ENCODE measurements at regions not wholly inside any gene's neighbourhood (a gene's known extent, or its start where the extent isn't known, plus 50 kb on each side); places are given as distances from the start of the nearest gene placed in this dataset.

GRCh38 chr6:14957355-14958059 lies 288.4 kb upstream of the JARID2 start:
- H3K79me1 ChIP-seq (ENCODE audit: low read depth, low read length) = no peaks in the 10 kb centered on the region
- H2BK120ac ChIP-seq (ENCODE audit: low read depth, low read length) = no peak overlapping the region
- no peak overlapping the region for H3K4me2 ChIP-seq (ENCODE audit: insufficient read depth, low read length, poor library complexity, severe bottlenecking)
- H3K14ac ChIP-seq (ENCODE audit: low read length) = no peak overlapping the region
- H3K23ac ChIP-seq (ENCODE audit: low read depth, low read length, poor library complexity) = no peak overlapping the region
- H3K9me3 ChIP-seq (replicated peaks in 1 of 2; ENCODE audit: control insufficient read depth in 2 of 2, insufficient read depth in 1 of 2, low read depth in 1 of 2, low read length in 2 of 2) = peaks cover 0 to 2% of the 10 kb centered on the region in 2 donors
- no peak overlapping the region for H3K18ac ChIP-seq (ENCODE audit: low read length)
- H2AFZ ChIP-seq (ENCODE audit: low read length) = no peak overlapping the region
- no peak overlapping the region for H4K8ac ChIP-seq (ENCODE audit: low read depth, low read length)
- H3K36me3 ChIP-seq (replicated peaks in 1 of 2; ENCODE audit: control insufficient read depth in 2 of 2, insufficient read depth in 2 of 2, low read length in 2 of 2) = no peaks in the 10 kb centered on the region
- H3K4ac ChIP-seq (ENCODE audit: low read length) = no peak overlapping the region
- no peak overlapping the region for H3K4me3 ChIP-seq (ENCODE audit: low read length in 2 of 2)
- no peak overlapping the region for H3K9ac ChIP-seq (ENCODE audit: low read depth, low read length, poor library complexity)
- H3K4me1 ChIP-seq (ENCODE audit: control insufficient read depth in 2 of 2, insufficient read depth in 1 of 2, low read depth in 1 of 2, low read length in 2 of 2) = no peaks in the 10 kb centered on the region
- WGBS, 2 donors (ENCODE audit: extremely low coverage in 2 of 2, insufficient read length in 2 of 2, insufficient replicate concordance in 1 of 2) = no CpG with 5 or more reads among the region's 7 CpGs
- H3K27ac ChIP-seq (replicated peaks; ENCODE audit: low read length) = no peak overlapping the region
- H4K91ac ChIP-seq (ENCODE audit: low read depth, low read length, poor library complexity) = no peak overlapping the region
- H3K27me3 ChIP-seq (ENCODE audit: control insufficient read depth in 3 of 3, insufficient read depth in 3 of 3, low read depth in 1 of 3, low read length in 3 of 3) = no peaks in the 10 kb centered on the region
- H2BK5ac ChIP-seq (ENCODE audit: low read length) = no peak overlapping the region
- no peak overlapping the region for H2AK5ac ChIP-seq (ENCODE audit: low read depth, low read length)
- no peak overlapping the region for H2BK12ac ChIP-seq (ENCODE audit: low read length)
- DNase-seq (ENCODE audit: low spot score) = no peak
- no peak overlapping the region for H2BK15ac ChIP-seq (ENCODE audit: low read length)

GRCh38 chr6:14959324-14959885 lies 286.5 kb upstream of the JARID2 start:
- no peak overlapping the region for H3K27ac ChIP-seq (replicated peaks; ENCODE audit: low read length)
- H3K4me2 ChIP-seq (ENCODE audit: insufficient read depth, low read length, poor library complexity, severe bottlenecking) = no peak overlapping the region
- H3K27me3 ChIP-seq (ENCODE audit: control insufficient read depth in 3 of 3, insufficient read depth in 3 of 3, low read depth in 1 of 3, low read length in 3 of 3) = no peaks in the 10 kb centered on the region
- H3K79me1 ChIP-seq (ENCODE audit: low read depth, low read length) = no peaks in the 10 kb centered on the region
- H4K91ac ChIP-seq (ENCODE audit: low read depth, low read length, poor library complexity) = no peak overlapping the region
- no CpG with 5 or more reads among the region's 6 CpGs for WGBS, 2 donors (ENCODE audit: extremely low coverage in 2 of 2, insufficient read length in 2 of 2, insufficient replicate concordance in 1 of 2)
- H3K4me1 ChIP-seq (ENCODE audit: control insufficient read depth in 2 of 2, insufficient read depth in 1 of 2, low read depth in 1 of 2, low read length in 2 of 2) = peaks cover under 1% of the 10 kb centered on the region in 2 donors
- no peak overlapping the region for H2AFZ ChIP-seq (ENCODE audit: low read length)
- H2BK12ac ChIP-seq (ENCODE audit: low read length) = no peak overlapping the region
- H2BK5ac ChIP-seq (ENCODE audit: low read length) = no peak overlapping the region
- H2BK120ac ChIP-seq (ENCODE audit: low read depth, low read length) = no peak overlapping the region
- no peak overlapping the region for H4K8ac ChIP-seq (ENCODE audit: low read depth, low read length)
- H3K36me3 ChIP-seq (replicated peaks in 1 of 2; ENCODE audit: control insufficient read depth in 2 of 2, insufficient read depth in 2 of 2, low read length in 2 of 2) = no peaks in the 10 kb centered on the region
- no peaks in the 10 kb centered on the region for H3K9me3 ChIP-seq (replicated peaks in 1 of 2; ENCODE audit: control insufficient read depth in 2 of 2, insufficient read depth in 1 of 2, low read depth in 1 of 2, low read length in 2 of 2)
- no peak overlapping the region for H3K4ac ChIP-seq (ENCODE audit: low read length)
- no peak overlapping the region for H3K9ac ChIP-seq (ENCODE audit: low read depth, low read length, poor library complexity)
- DNase-seq (ENCODE audit: low spot score) = no peak
- no peak overlapping the region for H3K23ac ChIP-seq (ENCODE audit: low read depth, low read length, poor library complexity)
- no peak overlapping the region for H3K18ac ChIP-seq (ENCODE audit: low read length)
- H3K4me3 ChIP-seq (ENCODE audit: low read length in 2 of 2) = no peak overlapping the region
- no peak overlapping the region for H2BK15ac ChIP-seq (ENCODE audit: low read length)
- no peak overlapping the region for H3K14ac ChIP-seq (ENCODE audit: low read length)
- H2AK5ac ChIP-seq (ENCODE audit: low read depth, low read length) = no peak overlapping the region

GRCh38 chr6:14964556-14965270 lies 281.2 kb upstream of the JARID2 start:
- Histone ChIP-seq H3K4me3 (ENCODE audit: low read length in 2 of 2) (no peak overlapping the region), H4K8ac (ENCODE audit: low read depth, low read length) (no peak overlapping the region), H3K27ac (replicated peaks; ENCODE audit: low read length) (no peak overlapping the region), H2BK5ac (ENCODE audit: low read length) (no peak overlapping the region), H2AFZ (ENCODE audit: low read length) (peak overlapping the region; percentile 14), H3K14ac (ENCODE audit: low read length) (no peak overlapping the region), H3K23ac (ENCODE audit: low read depth, low read length, poor library complexity) (no peak overlapping the region), H3K4me1 (ENCODE audit: control insufficient read depth in 2 of 2, insufficient read depth in 1 of 2, low read depth in 1 of 2, low read length in 2 of 2) (peaks cover 2 to 8% of the 10 kb centered on the region in 2 donors), H2BK15ac (ENCODE audit: low read length) (no peak overlapping the region), H3K36me3 (replicated peaks in 1 of 2; ENCODE audit: control insufficient read depth in 2 of 2, insufficient read depth in 2 of 2, low read length in 2 of 2) (no peaks in the 10 kb centered on the region), H3K4me2 (ENCODE audit: insufficient read depth, low read length, poor library complexity, severe bottlenecking) (no peak overlapping the region), H3K18ac (ENCODE audit: low read length) (peak overlapping the region; percentile 35), H2BK120ac (ENCODE audit: low read depth, low read length) (no peak overlapping the region), H3K9ac (ENCODE audit: low read depth, low read length, poor library complexity) (no peak overlapping the region), H4K91ac (ENCODE audit: low read depth, low read length, poor library complexity) (no peak overlapping the region), H3K79me1 (ENCODE audit: low read depth, low read length) (no peaks in the 10 kb centered on the region), H3K27me3 (ENCODE audit: control insufficient read depth in 3 of 3, insufficient read depth in 3 of 3, low read depth in 1 of 3, low read length in 3 of 3) (no peaks in the 10 kb centered on the region), H2BK12ac (ENCODE audit: low read length) (no peak overlapping the region), H2AK5ac (ENCODE audit: low read depth, low read length) (no peak overlapping the region), H3K4ac (ENCODE audit: low read length) (no peak overlapping the region), H3K9me3 (replicated peaks in 1 of 2; ENCODE audit: control insufficient read depth in 2 of 2, insufficient read depth in 1 of 2, low read depth in 1 of 2, low read length in 2 of 2) (no peaks in the 10 kb centered on the region)
- WGBS, 2 donors (ENCODE audit: extremely low coverage in 2 of 2, insufficient read length in 2 of 2, insufficient replicate concordance in 1 of 2) = no CpG with 5 or more reads among the region's 11 CpGs
- DNase-seq (ENCODE audit: low spot score) = no peak

- no peak for DNase-seq (ENCODE audit: low spot score)
- no peak overlapping the region for H2BK12ac ChIP-seq (ENCODE audit: low read length)
- no peaks in the 10 kb centered on the region for H3K9me3 ChIP-seq (replicated peaks in 1 of 2; ENCODE audit: control insufficient read depth in 2 of 2, insufficient read depth in 1 of 2, low read depth in 1 of 2, low read length in 2 of 2)
- no peak overlapping the region for H2BK15ac ChIP-seq (ENCODE audit: low read length)
- H2AFZ ChIP-seq (ENCODE audit: low read length) = no peak overlapping the region
- WGBS, 2 donors (ENCODE audit: extremely low coverage in 2 of 2, insufficient read length in 2 of 2, insufficient replicate concordance in 1 of 2) = no CpG with 5 or more reads among the region's 10 CpGs
- no peak overlapping the region for H2BK5ac ChIP-seq (ENCODE audit: low read length)
- no peak overlapping the region for H3K4me3 ChIP-seq (ENCODE audit: low read length in 2 of 2)
- H3K4ac ChIP-seq (ENCODE audit: low read length) = no peak overlapping the region
- H3K23ac ChIP-seq (ENCODE audit: low read depth, low read length, poor library complexity) = no peak overlapping the region
- H3K79me1 ChIP-seq (ENCODE audit: low read depth, low read length) = no peaks in the 10 kb centered on the region
- no peak overlapping the region for H3K9ac ChIP-seq (ENCODE audit: low read depth, low read length, poor library complexity)
- H3K18ac ChIP-seq (ENCODE audit: low read length) = no peak overlapping the region
- no peak overlapping the region for H3K27ac ChIP-seq (replicated peaks; ENCODE audit: low read length)
- no peak overlapping the region for H2AK5ac ChIP-seq (ENCODE audit: low read depth, low read length)
- no peak overlapping the region for H4K8ac ChIP-seq (ENCODE audit: low read depth, low read length)
- H4K91ac ChIP-seq (ENCODE audit: low read depth, low read length, poor library complexity) = no peak overlapping the region
- no peak overlapping the region for H3K4me2 ChIP-seq (ENCODE audit: insufficient read depth, low read length, poor library complexity, severe bottlenecking)
- no peaks in the 10 kb centered on the region for H3K36me3 ChIP-seq (replicated peaks in 1 of 2; ENCODE audit: control insufficient read depth in 2 of 2, insufficient read depth in 2 of 2, low read length in 2 of 2)
- no peak overlapping the region for H2BK120ac ChIP-seq (ENCODE audit: low read depth, low read length)
- H3K27me3 ChIP-seq (ENCODE audit: control insufficient read depth in 3 of 3, insufficient read depth in 3 of 3, low read depth in 1 of 3, low read length in 3 of 3) = no peaks in the 10 kb centered on the region
- H3K4me1 ChIP-seq (ENCODE audit: control insufficient read depth in 2 of 2, insufficient read depth in 1 of 2, low read depth in 1 of 2, low read length in 2 of 2) = peaks cover 2 to 8% of the 10 kb centered on the region in 2 donors
- H3K14ac ChIP-seq (ENCODE audit: low read length) = no peak overlapping the region
Measured at GRCh38 chr6:14965424-14966075, 280.3 kb upstream of the JARID2 start.
